ENCODE measurements at regions not wholly inside any gene's neighbourhood (a gene's known extent, or its start where the extent isn't known, plus 50 kb on each side); places are given as distances from the start of the nearest gene placed in this dataset.

DNA sequence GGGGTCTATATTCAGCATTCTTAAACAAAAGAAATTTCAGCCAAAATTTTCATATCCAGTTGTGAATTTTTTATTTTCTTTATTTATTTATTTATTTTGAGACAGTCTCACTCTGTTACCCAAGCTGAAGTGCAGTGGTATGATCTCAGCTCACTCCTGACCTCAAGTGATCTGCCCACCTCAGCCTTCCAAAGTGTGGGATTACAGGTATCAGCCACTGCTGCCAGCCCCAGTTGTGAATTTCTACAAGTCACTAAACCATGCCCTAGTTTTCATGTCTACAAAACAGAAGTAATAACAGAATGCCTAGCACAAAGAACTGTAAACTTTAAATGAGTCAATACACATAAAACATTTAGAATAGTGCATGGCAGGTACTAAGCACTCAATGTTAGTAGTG is 254.2 kb downstream of the C12orf50 start:
- TF ChIP-seq, protein P1, sequence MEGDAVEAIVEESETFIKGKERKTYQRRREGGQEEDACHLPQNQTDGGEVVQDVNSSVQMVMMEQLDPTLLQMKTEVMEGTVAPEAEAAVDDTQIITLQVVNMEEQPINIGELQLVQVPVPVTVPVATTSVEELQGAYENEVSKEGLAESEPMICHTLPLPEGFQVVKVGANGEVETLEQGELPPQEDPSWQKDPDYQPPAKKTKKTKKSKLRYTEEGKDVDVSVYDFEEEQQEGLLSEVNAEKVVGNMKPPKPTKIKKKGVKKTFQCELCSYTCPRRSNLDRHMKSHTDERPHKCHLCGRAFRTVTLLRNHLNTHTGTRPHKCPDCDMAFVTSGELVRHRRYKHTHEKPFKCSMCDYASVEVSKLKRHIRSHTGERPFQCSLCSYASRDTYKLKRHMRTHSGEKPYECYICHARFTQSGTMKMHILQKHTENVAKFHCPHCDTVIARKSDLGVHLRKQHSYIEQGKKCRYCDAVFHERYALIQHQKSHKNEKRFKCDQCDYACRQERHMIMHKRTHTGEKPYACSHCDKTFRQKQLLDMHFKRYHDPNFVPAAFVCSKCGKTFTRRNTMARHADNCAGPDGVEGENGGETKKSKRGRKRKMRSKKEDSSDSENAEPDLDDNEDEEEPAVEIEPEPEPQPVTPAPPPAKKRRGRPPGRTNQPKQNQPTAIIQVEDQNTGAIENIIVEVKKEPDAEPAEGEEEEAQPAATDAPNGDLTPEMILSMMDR (IDR thresholded peaks at IDR 0.05; ENCODE audit: insufficient read depth, low read depth, low read length, missing control alignments): no peak
- H3K4me3 ChIP-seq (ENCODE audit: low read depth, low read length): no peak overlapping the region
- no peak for DNase-seq (ENCODE audit: low read depth)

DNA sequence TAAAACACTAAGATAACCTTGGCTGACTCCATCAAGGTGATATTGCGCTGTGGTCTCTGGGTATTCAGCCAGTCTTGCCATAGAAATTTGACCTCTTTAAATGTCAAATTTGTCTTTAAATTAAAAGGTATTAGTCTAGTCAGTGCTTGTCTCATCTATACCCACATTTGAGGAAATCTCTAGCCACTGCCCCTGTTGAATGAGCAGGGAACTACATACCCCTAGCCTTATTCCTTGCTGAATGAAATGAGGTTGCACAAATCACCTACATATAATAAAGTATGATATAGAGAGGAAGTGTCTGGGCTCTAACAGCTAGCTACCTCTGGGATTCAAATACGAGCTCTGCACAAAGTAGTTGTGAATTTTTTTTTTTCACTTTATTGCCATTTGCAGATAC is 256.8 kb downstream of the C12orf50 start:
- DNase-seq (ENCODE audit: low read depth): no peak
- TF ChIP-seq, protein P1 (IDR thresholded peaks at IDR 0.05; ENCODE audit: insufficient read depth, low read depth, low read length, missing control alignments): no peak
- H3K4me3 ChIP-seq (ENCODE audit: low read depth, low read length): no peak overlapping the region

DNA sequence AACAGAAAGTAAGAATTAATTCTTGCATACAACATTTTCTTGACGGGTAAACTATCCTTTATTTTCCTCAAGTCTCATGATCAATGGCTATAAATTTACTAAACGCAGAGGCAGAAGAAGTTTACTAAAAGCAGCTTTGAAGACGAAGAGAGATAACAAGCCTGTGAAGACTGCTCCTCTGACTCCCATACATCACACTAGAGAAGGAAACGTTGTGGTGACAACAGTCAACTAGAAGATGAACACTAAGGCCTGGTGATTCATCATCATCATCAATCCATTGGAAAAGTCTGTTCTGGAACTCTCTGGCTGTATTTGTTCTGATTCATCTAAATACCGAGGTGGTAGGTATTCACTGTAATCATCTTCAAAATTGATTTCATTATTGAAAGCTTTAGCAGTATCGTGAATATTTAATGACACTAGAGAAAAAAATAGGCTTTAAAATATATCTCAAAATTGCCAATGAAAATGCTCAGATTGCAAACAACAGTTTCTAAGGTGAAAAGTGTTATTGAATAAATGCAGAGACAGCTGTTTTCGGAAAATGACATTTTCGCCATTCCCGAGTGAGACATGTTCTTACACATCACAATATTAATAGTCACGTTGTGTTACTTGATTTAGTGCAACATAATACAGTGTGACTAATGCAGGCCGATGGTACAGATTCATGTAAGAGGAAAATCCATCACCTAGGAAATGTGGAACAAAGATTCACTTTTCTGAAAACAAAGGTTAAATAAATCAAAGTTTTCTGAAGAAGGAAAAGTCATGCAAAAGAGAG is 260.5 kb downstream of the C12orf50 start:
- TF ChIP-seq, protein P1 (IDR thresholded peaks at IDR 0.05; ENCODE audit: insufficient read depth, low read depth, low read length, missing control alignments): no peak
- DNase-seq (ENCODE audit: low read depth): no peak
- no peak overlapping the region for H3K4me3 ChIP-seq (ENCODE audit: low read depth, low read length)

DNA sequence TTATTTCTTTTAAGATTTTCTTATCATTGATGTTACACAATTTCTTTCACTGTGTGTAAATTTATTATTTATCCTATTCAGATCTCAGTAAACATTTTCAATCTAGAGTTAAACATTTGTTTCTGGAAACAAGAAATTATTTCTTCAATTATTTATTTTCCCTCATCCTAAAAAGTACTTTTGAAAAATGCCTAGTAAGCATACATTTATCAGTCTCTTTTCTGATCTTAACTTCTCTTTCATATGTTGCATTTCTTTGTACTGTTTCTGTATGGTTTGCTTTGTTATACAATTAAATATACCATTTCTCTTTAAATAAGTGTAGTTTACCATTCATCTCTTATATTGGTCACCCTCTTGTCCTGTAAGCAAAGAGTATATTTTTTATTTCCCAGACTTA is 263.2 kb downstream of the C12orf50 start:
- DNase-seq (ENCODE audit: low read depth): no peak
- TF ChIP-seq, protein P1 (IDR thresholded peaks at IDR 0.05; ENCODE audit: insufficient read depth, low read depth, low read length, missing control alignments): no peak
- H3K4me3 ChIP-seq (ENCODE audit: low read depth, low read length): no peak overlapping the region

DNA sequence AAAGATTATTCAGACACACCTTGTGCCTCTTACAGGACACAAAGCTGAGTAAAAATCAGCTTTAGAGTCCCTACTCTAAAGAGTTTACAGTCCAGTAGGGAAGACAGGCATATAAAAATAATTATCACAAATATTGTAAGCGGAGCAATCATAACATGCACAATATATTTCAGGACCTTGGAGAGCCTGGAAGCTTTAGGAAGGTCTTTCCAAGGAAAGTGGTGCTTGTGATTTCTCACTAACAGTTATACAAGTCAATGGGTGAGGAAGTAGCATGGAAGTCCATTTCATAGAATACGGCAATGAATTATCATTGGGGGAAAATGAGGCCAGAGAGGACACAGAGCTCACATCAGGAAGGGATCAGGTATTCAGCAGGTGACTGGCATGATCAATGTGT is 268.3 kb downstream of the C12orf50 start:
- H3K4me3 ChIP-seq (ENCODE audit: low read depth, low read length): no peak overlapping the region
- TF ChIP-seq, protein P1 (IDR thresholded peaks at IDR 0.05; ENCODE audit: insufficient read depth, low read depth, low read length, missing control alignments): no peak
- no peak for DNase-seq (ENCODE audit: low read depth)

DNA sequence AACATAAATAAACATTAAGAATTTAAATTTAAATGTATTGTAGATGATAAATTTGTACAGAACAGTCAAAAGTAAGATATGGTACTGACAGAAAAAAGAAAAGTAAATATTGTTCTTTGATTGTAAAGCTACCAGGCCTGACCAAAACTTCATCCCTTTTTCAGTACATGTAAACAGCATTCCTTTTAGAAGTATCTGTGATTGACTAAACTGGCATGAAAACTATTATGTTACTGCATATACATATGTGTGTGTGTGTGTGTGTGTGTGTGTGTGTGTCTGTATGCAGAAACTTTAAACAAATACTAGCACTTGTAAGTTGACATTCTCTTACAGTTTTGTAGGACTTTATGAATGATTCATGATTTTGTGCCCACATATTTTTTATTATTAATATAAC is 270.9 kb downstream of the C12orf50 start:
- H3K4me3 ChIP-seq (ENCODE audit: low read depth, low read length): no peak overlapping the region
- TF ChIP-seq, protein P1 (IDR thresholded peaks at IDR 0.05; ENCODE audit: insufficient read depth, low read depth, low read length, missing control alignments): no peak
- DNase-seq (ENCODE audit: low read depth): no peak

DNA sequence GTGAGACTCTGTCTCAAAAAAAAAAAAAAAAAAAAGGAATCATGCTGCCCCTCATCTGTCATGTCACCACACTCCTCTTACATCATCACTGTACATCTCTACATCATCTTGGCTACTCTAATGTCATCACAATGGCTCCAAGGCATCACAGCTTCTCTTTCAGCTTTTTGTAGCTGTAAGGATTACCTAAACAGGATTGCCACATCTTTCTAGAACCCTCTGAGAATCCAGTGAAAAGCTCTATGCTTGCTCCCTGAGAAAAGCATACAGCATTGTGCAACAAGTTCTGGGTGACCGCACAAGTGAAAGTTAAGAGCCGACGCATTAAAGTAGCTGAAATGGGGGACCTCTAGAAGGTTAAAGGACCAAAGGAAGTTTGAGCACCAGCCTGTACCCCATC is 272.5 kb downstream of the C12orf50 start:
- TF ChIP-seq, protein P1 (IDR thresholded peaks at IDR 0.05; ENCODE audit: insufficient read depth, low read depth, low read length, missing control alignments): no peak
- H3K4me3 ChIP-seq (ENCODE audit: low read depth, low read length): no peak overlapping the region
- DNase-seq (ENCODE audit: low read depth): no peak

Measured in GM12865 (cell line).